Activated naive CD8-positive, alpha-beta T cell treated with anti-CD3 and anti-CD28 coated beads, Interleukin-2, amount 10 ng/mL, durations not matched to agents 7 days and 5 days (primary cell): ENCODE measurements at regions not wholly inside any gene's neighbourhood (a gene's known extent, or its start where the extent isn't known, plus 50 kb on each side); places are given as distances from the start of the nearest gene placed in this dataset.
"Not testable (repeated sequence)": the region's sequence is repeated elsewhere in the genome, so short reads cannot be mapped to it uniquely, and the experiment has no call there.

Experiments
- ATAC-seq: fragments of 150-1000 bp; cut with Tn5 transposase; one replicate; pipeline ENCODE4 v1.10.0; 2021; ENCODE audit warnings: low read depth, moderate library complexity
- POLR2A ChIA-PET: fragments of 350-600 bp; sonication (Branson Sonifier 250); formaldehyde crosslinking; loops from one replicate; lab custom pipeline; 2021; ENCODE audit warnings: antibody characterized with exemption; lab: Charles Lee
- DNase-seq: peaks from one replicate; pipeline ENCODE4 v3.0.0; 2021
- H3K27ac Mint-ChIP-seq: one replicate; pipeline ENCODE4 v1.8.0; 2022; ENCODE audit warnings: mild to moderate bottlenecking, mixed read lengths
- H3K27me3 Mint-ChIP-seq: one replicate; pipeline ENCODE4 v1.8.0; 2022; ENCODE audit warnings: mild to moderate bottlenecking, moderate library complexity, mixed read lengths
- H3K36me3 Mint-ChIP-seq: one replicate; pipeline ENCODE4 v1.8.0; 2021; ENCODE audit warnings: mild to moderate bottlenecking, mixed read lengths
- H3K4me1 Mint-ChIP-seq: one replicate; pipeline ENCODE4 v1.8.0; 2021; ENCODE audit warnings: mixed read lengths
- H3K4me3 Mint-ChIP-seq: one replicate; pipeline ENCODE4 v1.8.0; 2022; ENCODE audit warnings: mild to moderate bottlenecking, moderate library complexity, mixed read lengths
- H3K9me3 Mint-ChIP-seq: one replicate; pipeline ENCODE4 v1.8.0; 2021; ENCODE audit warnings: mixed read lengths

- DNase-seq (no peak), ATAC-seq (no peak)
- peaks cover 3% of the 10 kb centered on the region for H3K27me3 Mint-ChIP-seq
- H3K27ac Mint-ChIP-seq = no peak overlapping the region
- H3K36me3 Mint-ChIP-seq = no peaks in the 10 kb centered on the region
- no peaks in the 10 kb centered on the region for H3K4me1 Mint-ChIP-seq
- H3K4me3 Mint-ChIP-seq = no peak overlapping the region
- H3K9me3 Mint-ChIP-seq = peaks cover 1% of the 10 kb centered on the region
- POLR2A ChIA-PET = no interaction called here
Measured at GRCh38 chr10:84571146-84571545, 242.8 kb downstream of the CCSER2 start.

DNA sequence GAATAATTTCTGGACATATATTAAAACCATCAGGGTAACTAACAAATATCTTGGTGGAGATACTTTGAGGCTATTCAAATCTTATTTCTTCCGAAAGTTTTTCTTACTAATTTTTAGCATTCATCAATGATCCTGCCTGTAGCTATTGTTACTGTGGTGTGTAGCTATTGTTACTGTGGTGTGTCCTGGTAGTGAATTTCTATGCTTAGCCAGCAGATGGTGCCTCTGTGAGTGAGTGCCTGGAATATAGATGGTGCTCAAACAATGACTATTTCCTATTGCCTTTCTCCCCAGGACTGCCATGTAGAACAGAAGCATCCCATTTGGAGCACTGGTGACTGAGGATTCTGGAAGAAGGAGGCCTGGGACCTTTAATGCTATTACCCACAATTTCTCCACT lies 245.7 kb downstream of the CCSER2 start:
- DNase-seq = no peak
- H3K36me3 Mint-ChIP-seq = no peaks in the 10 kb centered on the region
- H3K27ac Mint-ChIP-seq = no peak overlapping the region
- H3K27me3 Mint-ChIP-seq = peaks cover 4% of the 10 kb centered on the region
- ATAC-seq = no peak
- no peak overlapping the region for H3K4me3 Mint-ChIP-seq
- POLR2A ChIA-PET = no interaction called here
- H3K4me1 Mint-ChIP-seq = no peaks in the 10 kb centered on the region
- peaks cover 1% of the 10 kb centered on the region for H3K9me3 Mint-ChIP-seq

GRCh38 chr10:84581976-84582375 lies 253.6 kb downstream of the CCSER2 start:
- peaks cover 4% of the 10 kb centered on the region for H3K27me3 Mint-ChIP-seq
- POLR2A ChIA-PET = no interaction called here
- no peaks in the 10 kb centered on the region for H3K36me3 Mint-ChIP-seq
- H3K4me3 Mint-ChIP-seq = no peak overlapping the region
- DNase-seq = no peak
- H3K4me1 Mint-ChIP-seq = no peaks in the 10 kb centered on the region
- no peak overlapping the region for H3K27ac Mint-ChIP-seq
- no peaks in the 10 kb centered on the region for H3K9me3 Mint-ChIP-seq
- no peak for ATAC-seq

GRCh38 chr10:84583501-84583900 lies 255.1 kb downstream of the CCSER2 start:
- Mint-ChIP-seq H3K4me1 (no peaks in the 10 kb centered on the region), H3K36me3 (no peaks in the 10 kb centered on the region), H3K4me3 (no peak overlapping the region), H3K27ac (no peak overlapping the region), H3K9me3 (no peaks in the 10 kb centered on the region), H3K27me3 (no peaks in the 10 kb centered on the region)
- POLR2A ChIA-PET = no interaction called here
- no peak for ATAC-seq
- no peak for DNase-seq

- H3K4me3 Mint-ChIP-seq = no peak overlapping the region
- DNase-seq (no peak), ATAC-seq (no peak)
- H3K4me1 Mint-ChIP-seq = no peaks in the 10 kb centered on the region
- peaks cover 6% of the 10 kb centered on the region for H3K27me3 Mint-ChIP-seq
- H3K27ac Mint-ChIP-seq = no peak overlapping the region
- H3K9me3 Mint-ChIP-seq = no peaks in the 10 kb centered on the region
- POLR2A ChIA-PET = no interaction called here
- no peaks in the 10 kb centered on the region for H3K36me3 Mint-ChIP-seq
Measured at GRCh38 chr10:84587789-84588188, 259.4 kb downstream of the CCSER2 start.

DNA sequence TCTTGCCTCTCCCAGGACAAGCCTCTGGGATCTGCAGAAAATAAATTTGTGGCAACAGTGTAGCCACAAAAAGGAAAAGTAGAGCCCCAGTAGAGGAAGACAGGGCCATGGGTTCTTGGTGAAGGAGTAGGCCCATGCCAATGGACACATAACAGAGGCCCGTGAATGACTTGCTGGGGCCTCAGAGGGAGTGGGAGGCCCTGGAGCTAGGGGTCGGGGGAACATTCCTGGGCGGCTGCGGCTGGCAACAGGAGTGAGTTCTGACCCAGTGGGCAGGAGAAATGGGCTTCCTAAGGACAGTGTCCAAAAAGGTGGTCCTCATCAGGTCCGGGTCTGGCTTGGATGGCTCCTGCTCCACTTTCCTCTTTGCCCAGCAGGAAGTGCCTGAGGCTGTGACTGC lies 260.0 kb downstream of the CCSER2 start:
- Mint-ChIP-seq H3K27ac (no peak overlapping the region), H3K9me3 (no peaks in the 10 kb centered on the region), H3K36me3 (no peaks in the 10 kb centered on the region), H3K4me3 (no peak overlapping the region), H3K4me1 (no peaks in the 10 kb centered on the region), H3K27me3 (peaks cover 6% of the 10 kb centered on the region)
- DNase-seq = no peak
- POLR2A ChIA-PET = no interaction called here
- ATAC-seq = no peak

DNA sequence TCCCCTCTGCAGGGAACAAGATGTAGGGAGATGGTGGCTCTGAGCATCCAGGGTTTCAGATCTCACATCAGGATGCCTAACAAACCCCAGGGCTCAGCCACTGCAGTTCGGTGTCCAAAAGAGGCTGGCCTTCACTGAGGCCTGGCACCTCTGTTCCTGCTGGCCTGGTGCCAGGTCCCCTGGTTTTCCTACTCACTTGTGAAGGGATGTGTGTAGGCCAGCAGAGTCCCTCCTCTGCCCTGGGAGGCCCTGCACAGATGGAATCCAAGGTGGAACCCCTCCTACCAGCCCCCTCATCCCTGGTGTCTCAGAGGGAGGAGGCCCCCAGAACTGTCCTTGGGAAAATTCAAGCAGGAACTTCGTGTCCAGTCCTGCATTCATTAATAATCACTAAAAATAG lies 260.6 kb downstream of the CCSER2 start:
- no peaks in the 10 kb centered on the region for H3K36me3 Mint-ChIP-seq
- H3K4me3 Mint-ChIP-seq = no peak overlapping the region
- no peak overlapping the region for H3K27ac Mint-ChIP-seq

GRCh38 chr10:84589526-84590205 lies 261.3 kb downstream of the CCSER2 start:
- DNase-seq (no peak), ATAC-seq (no peak)
- H3K4me3 Mint-ChIP-seq = no peak overlapping the region
- no peaks in the 10 kb centered on the region for H3K9me3 Mint-ChIP-seq
- H3K27me3 Mint-ChIP-seq = peaks cover 6% of the 10 kb centered on the region
- H3K4me1 Mint-ChIP-seq = no peaks in the 10 kb centered on the region
- POLR2A ChIA-PET = no interaction called here
- H3K27ac Mint-ChIP-seq = no peak overlapping the region
- H3K36me3 Mint-ChIP-seq = no peaks in the 10 kb centered on the region

More for the DNA sequence above, 260.6 kb downstream of the CCSER2 start:
- no peaks in the 10 kb centered on the region for H3K9me3 Mint-ChIP-seq
- ATAC-seq (no peak), DNase-seq (no peak)
- POLR2A ChIA-PET = no interaction called here
- H3K27me3 Mint-ChIP-seq = peaks cover 6% of the 10 kb centered on the region
- H3K4me1 Mint-ChIP-seq = no peaks in the 10 kb centered on the region

- no peaks in the 10 kb centered on the region for H3K4me1 Mint-ChIP-seq
- no peaks in the 10 kb centered on the region for H3K9me3 Mint-ChIP-seq
- no peaks in the 10 kb centered on the region for H3K36me3 Mint-ChIP-seq
- H3K27ac Mint-ChIP-seq = no peak overlapping the region
- no peak for ATAC-seq
- no peak overlapping the region for H3K4me3 Mint-ChIP-seq
- no peak for DNase-seq
- peaks cover 6% of the 10 kb centered on the region for H3K27me3 Mint-ChIP-seq
- POLR2A ChIA-PET = no interaction called here
Measured at GRCh38 chr10:84590327-84591193, 262.2 kb downstream of the CCSER2 start.

- no peak overlapping the region for H3K27ac Mint-ChIP-seq
- ATAC-seq (no peak), DNase-seq (no peak)
- H3K27me3 Mint-ChIP-seq = peaks cover 10% of the 10 kb centered on the region
- H3K9me3 Mint-ChIP-seq = peaks cover 1% of the 10 kb centered on the region
- POLR2A ChIA-PET = no interaction called here
- H3K36me3 Mint-ChIP-seq = no peaks in the 10 kb centered on the region
- H3K4me3 Mint-ChIP-seq = no peak overlapping the region
- no peaks in the 10 kb centered on the region for H3K4me1 Mint-ChIP-seq
Measured at GRCh38 chr10:84593506-84593905, 265.1 kb downstream of the CCSER2 start.

DNA sequence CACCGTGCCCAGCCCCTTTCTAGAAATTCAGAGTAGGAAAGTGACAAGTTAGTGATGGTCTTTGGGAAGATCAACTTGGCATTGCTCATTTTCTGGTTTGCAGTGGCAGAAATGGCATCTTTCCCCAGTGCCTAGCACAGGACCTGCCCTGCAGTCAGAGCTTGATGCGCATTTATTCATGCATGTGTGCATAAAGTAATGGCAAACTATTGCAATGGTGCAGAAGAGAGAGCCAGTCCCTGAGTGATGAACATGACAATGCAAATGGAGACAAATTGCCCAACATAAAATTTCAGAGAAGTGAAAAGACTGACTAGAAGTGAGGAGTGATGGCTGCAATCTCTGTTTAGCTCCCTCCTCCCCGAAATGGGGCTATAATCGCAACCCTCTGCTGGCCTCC lies 268.2 kb downstream of the CCSER2 start:
- no peak overlapping the region for H3K4me3 Mint-ChIP-seq
- no peak overlapping the region for H3K27ac Mint-ChIP-seq
- no peaks in the 10 kb centered on the region for H3K36me3 Mint-ChIP-seq
- no peak for ATAC-seq
- no peak for DNase-seq
- peaks cover 1% of the 10 kb centered on the region for H3K9me3 Mint-ChIP-seq
- H3K27me3 Mint-ChIP-seq = peaks cover 6% of the 10 kb centered on the region
- POLR2A ChIA-PET = no interaction called here
- H3K4me1 Mint-ChIP-seq = no peaks in the 10 kb centered on the region

- H3K27ac Mint-ChIP-seq = no peak overlapping the region
- H3K4me3 Mint-ChIP-seq = no peak overlapping the region
- no peak for ATAC-seq
Measured at GRCh38 chr10:84599254-84599653, 270.9 kb downstream of the CCSER2 start.

DNA sequence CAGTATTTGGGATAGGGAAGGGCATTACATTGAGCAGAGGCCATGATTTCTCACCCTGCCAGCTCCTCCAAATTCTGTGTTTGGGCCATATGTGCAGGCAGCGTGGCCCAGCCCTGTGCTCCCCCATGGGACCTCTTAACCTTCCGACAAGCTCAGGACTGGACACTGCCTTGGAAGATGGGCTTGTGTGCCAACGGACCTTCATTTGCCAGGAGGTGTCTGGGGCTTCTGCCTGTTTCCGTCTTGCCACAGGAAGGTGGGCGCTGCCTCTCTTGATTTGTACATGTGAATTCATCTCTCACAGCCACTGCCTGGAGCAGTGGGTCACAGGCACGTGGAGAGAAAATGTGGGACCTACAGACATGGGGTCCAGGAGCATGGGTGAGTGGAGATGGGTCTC lies 272.6 kb downstream of the CCSER2 start:
- Mint-ChIP-seq H3K9me3 (peaks cover 1% of the 10 kb centered on the region), H3K4me1 (no peaks in the 10 kb centered on the region), H3K36me3 (no peaks in the 10 kb centered on the region), H3K4me3 (no peak overlapping the region), H3K27ac (no peak overlapping the region), H3K27me3 (peaks cover 3% of the 10 kb centered on the region)
- POLR2A ChIA-PET = no interaction called here
- ATAC-seq (no peak), DNase-seq (no peak)

More at GRCh38 chr10:84599254-84599653, 270.9 kb downstream of the CCSER2 start:
- H3K9me3 Mint-ChIP-seq = peaks cover 1% of the 10 kb centered on the region
- H3K27me3 Mint-ChIP-seq = peaks cover 3% of the 10 kb centered on the region
- DNase-seq = no peak
- no peaks in the 10 kb centered on the region for H3K36me3 Mint-ChIP-seq
- no peaks in the 10 kb centered on the region for H3K4me1 Mint-ChIP-seq
- POLR2A ChIA-PET = no interaction called here

DNA sequence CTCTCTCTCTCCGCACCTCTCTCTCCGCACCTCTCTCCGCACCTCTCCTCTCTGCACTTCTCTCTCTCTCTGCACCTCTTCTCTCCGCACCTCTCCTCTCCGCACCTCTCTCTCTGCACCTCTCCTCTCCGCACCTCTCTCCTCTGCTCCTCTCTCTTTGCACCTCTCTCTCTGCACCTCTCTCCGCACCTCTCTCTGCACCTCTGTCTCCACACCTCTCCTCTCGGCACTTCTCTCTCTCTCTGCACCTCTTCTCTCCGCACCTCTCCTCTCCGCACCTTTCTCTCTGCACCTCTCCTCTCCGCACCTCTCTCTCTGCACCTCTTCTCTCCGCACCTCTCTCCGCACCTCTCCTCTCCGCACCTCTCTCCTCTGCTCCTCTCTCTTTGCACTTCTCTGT lies 274.2 kb downstream of the CCSER2 start:
- H3K27ac Mint-ChIP-seq, H3K4me3 Mint-ChIP-seq, H3K9me3 Mint-ChIP-seq, ATAC-seq, H3K4me1 Mint-ChIP-seq, DNase-seq, H3K36me3 Mint-ChIP-seq, POLR2A ChIA-PET: not testable (repeated sequence)
- H3K27me3 Mint-ChIP-seq = peaks cover 13% of the 10 kb centered on the region
